Astrocyte (in vitro differentiated cells and primary cell): ENCODE measurements at regions not wholly inside any gene's neighbourhood (a gene's known extent, or its start where the extent isn't known, plus 50 kb on each side); places are given as distances from the start of the nearest gene placed in this dataset.

ENCODE experiments used
- CTCF ChIP-seq: IDR thresholded peaks from 2 replicates; pipeline ENCODE4 v1.5.1; 2011; ENCODE audit warnings: low read depth, mild to moderate bottlenecking, inconsistent platforms, low read length, moderate library complexity; ENCODE audit not compliant: insufficient read depth
- EZH2 ChIP-seq: IDR thresholded peaks from 2 replicates; pipeline ENCODE4 v1.6.1; 2012; ENCODE audit warnings: mild to moderate bottlenecking, low read length, inconsistent platforms; ENCODE audit not compliant: insufficient read depth

DNA sequence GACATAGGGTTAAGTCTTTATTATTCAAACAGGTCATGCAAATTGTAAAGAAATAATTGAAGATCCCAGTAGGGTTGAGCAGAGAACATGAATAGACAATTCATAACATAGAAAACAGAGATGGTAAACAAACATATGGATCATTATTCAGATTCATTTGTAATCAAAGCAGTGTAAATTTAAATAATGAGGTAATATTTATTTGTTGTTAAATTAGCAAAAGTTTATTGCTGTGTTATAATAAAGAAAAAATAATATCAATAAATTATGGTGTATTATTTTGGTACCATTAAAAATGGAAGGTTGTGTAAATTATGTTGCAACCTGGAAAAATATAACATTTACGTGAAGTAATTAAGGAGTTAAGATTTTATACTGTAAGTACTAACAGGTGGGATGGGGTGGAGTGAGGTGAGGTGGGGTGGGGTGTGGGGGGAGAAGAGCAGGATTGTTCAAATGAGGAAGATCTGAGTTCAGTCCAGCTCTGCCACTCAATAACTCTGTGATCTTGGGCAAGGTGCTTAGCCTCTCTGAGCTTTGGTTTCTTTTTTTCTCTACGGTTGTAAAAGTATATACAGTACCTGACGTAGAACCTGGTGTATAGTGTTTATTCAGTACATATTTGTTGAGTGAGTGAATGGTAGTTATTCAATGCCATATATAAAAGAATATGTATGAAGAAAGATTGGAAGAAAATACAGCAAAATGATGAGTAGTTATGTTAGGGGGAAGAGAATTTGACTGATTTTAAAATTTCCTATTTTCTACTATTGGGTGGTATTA lies 140.3 kb upstream of the KIF26B start:
- TF ChIP-seq CTCF = no peak
- TF ChIP-seq EZH2 = no peak
